ENCODE measurements at regions not wholly inside any gene's neighbourhood (a gene's known extent, or its start where the extent isn't known, plus 50 kb on each side); places are given as distances from the start of the nearest gene placed in this dataset.

GRCh38 chr2:234308813-234309195 is 188.1 kb downstream of the ARL4C start:
- no peak overlapping the region for H2BK15ac ChIP-seq (ENCODE audit: low read depth, low read length)
- no peaks in the 10 kb centered on the region for H4K20me1 ChIP-seq (ENCODE audit: control insufficient read depth, insufficient read depth, insufficient read length)
- H3K4ac ChIP-seq (ENCODE audit: low read depth, low read length), result no peak overlapping the region
- H3K18ac ChIP-seq (ENCODE audit: insufficient read length, low read depth, low read length), result no peak overlapping the region
- Mint-ChIP-seq H3K4me1 (peaks cover 24 to 33% of the 10 kb centered on the region in 2 experiments), H3K36me3 (ENCODE audit: insufficient read depth in 1 of 3, low read depth in 3 of 3) (peaks cover 0 to 4% (median 0%) of the 10 kb centered on the region in 3 experiments; a peak in 2 of 7 replicates), H3K27me3 (ENCODE audit: low read depth) (peaks cover 3% of the 10 kb centered on the region), H3K4me3 (no peak overlapping the region), H3K27ac (no peak overlapping the region), H3K9me3 (peaks cover 0 to 4% of the 10 kb centered on the region in 2 experiments; a peak in 2 of 5 replicates)
- H4K91ac ChIP-seq (ENCODE audit: insufficient read length, low read depth, low read length), result no peak overlapping the region
- no peaks in the 10 kb centered on the region for H3K79me1 ChIP-seq (ENCODE audit: insufficient read depth, low read depth, low read length, poor library complexity, severe bottlenecking)
- no peak overlapping the region for H2BK120ac ChIP-seq (ENCODE audit: low read depth, low read length, poor library complexity, severe bottlenecking)
- no peak overlapping the region for H3K56ac ChIP-seq (ENCODE audit: insufficient read length, low read depth, low read length)
- no peaks in the 10 kb centered on the region for H3K23me2 ChIP-seq (ENCODE audit: insufficient read length, low read depth, low read length, poor library complexity, severe bottlenecking)
- no peak overlapping the region for H3K9ac ChIP-seq (ENCODE audit: extremely low read depth, insufficient read length, low read length)
- no peak overlapping the region for H2BK12ac ChIP-seq (ENCODE audit: insufficient read length, low read depth, low read length)
- no peak for TF ChIP-seq CTCF (conservative IDR thresholded peaks at IDR 0.05)
- DNase-seq, result no peak
- no peaks in the 10 kb centered on the region for H3K79me2 ChIP-seq (ENCODE audit: insufficient read depth, low read length)
- H3K4me2 ChIP-seq (ENCODE audit: insufficient read depth, insufficient read length, low read length), result no peak overlapping the region
- H2BK20ac ChIP-seq (ENCODE audit: low read depth, low read length, poor library complexity, severe bottlenecking), result no peak overlapping the region
- H3K4me1 ChIP-seq (ENCODE audit: insufficient read depth, low read length), result peaks cover 2% of the 10 kb centered on the region; the same call in 1 of the 2 replicates
- H3T11ph ChIP-seq (ENCODE audit: low read length), result no peak overlapping the region
- no peak overlapping the region for H2AFZ ChIP-seq (ENCODE audit: low read length)
- H3K9me3 ChIP-seq (ENCODE audit: control insufficient read depth, low read depth, low read length), result no peaks in the 10 kb centered on the region
- no peak overlapping the region for H2AK5ac ChIP-seq (ENCODE audit: insufficient read length, low read length)
- H4K5ac ChIP-seq (ENCODE audit: insufficient read length, low read depth, low read length), result no peak overlapping the region
- no peak overlapping the region for H3K14ac ChIP-seq (ENCODE audit: insufficient read depth, low read length)
- WGBS (ENCODE audit: extremely low coverage, insufficient read length, low lambda C conversion rate), result no CpG with 5 or more reads among the region's 6 CpGs
- H3K27me3 ChIP-seq (ENCODE audit: insufficient read depth, low read length), result no peaks in the 10 kb centered on the region
- H3K27ac ChIP-seq (ENCODE audit: insufficient read length, low read depth, low read length), result no peak overlapping the region
- H2BK5ac ChIP-seq (ENCODE audit: insufficient read length, low read length), result no peak overlapping the region
- H4K8ac ChIP-seq (replicated peaks; ENCODE audit: insufficient read length, low read depth, low read length), result no peak overlapping the region
- no peak overlapping the region for H3K23ac ChIP-seq (ENCODE audit: insufficient read length, low read depth, low read length)

Measured in H9 (cell line).